DND-41 (cell line): ENCODE measurements at regions not wholly inside any gene's neighbourhood (a gene's known extent, or its start where the extent isn't known, plus 50 kb on each side); places are given as distances from the start of the nearest gene placed in this dataset.

Experiments
- ATAC-seq: fragments of 200-7000 bp; cut with Tn5 transposase; 3 replicates; pipeline ENCODE4 v1.9.1; 2021; ENCODE audit warnings: low read depth; ENCODE audit not compliant: insufficient read depth
- DNase-seq: peaks from one replicate; pipeline ENCODE4 v3.0.0-alpha.2; 2020
- H2AFZ ChIP-seq: 2 replicates; pipeline ENCODE4 v1.6.0; 2012; ENCODE audit warnings: low read depth, low read length
- H3K27ac ChIP-seq: 2 replicates; pipeline ENCODE4 v1.5.1; 2012; ENCODE audit warnings: low read length, inconsistent platforms
- H3K27me3 ChIP-seq: fragments of 200-600 bp; sonication (generic); 2 replicates; pipeline ENCODE4 v1.6.0; 2012; ENCODE audit warnings: low read length, mild to moderate bottlenecking, inconsistent platforms; ENCODE audit not compliant: insufficient read depth, poor library complexity
- H3K36me3 ChIP-seq: 2 replicates; pipeline ENCODE4 v1.5.1; 2012; ENCODE audit warnings: low read length, inconsistent platforms; ENCODE audit not compliant: insufficient read depth
- H3K4me1 ChIP-seq: 2 replicates; pipeline ENCODE4 v1.5.1; 2012; ENCODE audit warnings: mild to moderate bottlenecking, low read length; ENCODE audit not compliant: insufficient read depth
- H3K4me2 ChIP-seq: 2 replicates; pipeline ENCODE4 v1.6.0; 2012; ENCODE audit warnings: mild to moderate bottlenecking, moderate library complexity, low read length, inconsistent platforms; ENCODE audit not compliant: insufficient read depth
- H3K4me3 ChIP-seq, 2 experiments: fragments of 200-600 bp in 1 of 2; shearing (Covaris generic) in 1 of 2; 2 replicates each; pipeline ENCODE4 v1.5.1; 2012 to 2016; ENCODE audit warnings: inconsistent platforms in 2 of 2, low read length in 2 of 2, mild to moderate bottlenecking in 2 of 2, low read depth in 1 of 2, moderate library complexity in 1 of 2
- H3K79me2 ChIP-seq: 2 replicates; pipeline ENCODE4 v1.6.0; 2012; ENCODE audit warnings: low read length, inconsistent platforms; ENCODE audit not compliant: insufficient read depth
- H3K9ac ChIP-seq: 2 replicates; pipeline ENCODE4 v1.6.0; 2012; ENCODE audit warnings: low read depth, mild to moderate bottlenecking, inconsistent platforms, low read length, moderate library complexity
- H3K9me3 ChIP-seq: 2 replicates; pipeline ENCODE4 v1.5.1; 2012; ENCODE audit warnings: low read length, moderate library complexity, mild to moderate bottlenecking, inconsistent platforms; ENCODE audit not compliant: insufficient read depth, severe bottlenecking
- H4K20me1 ChIP-seq: 2 replicates; pipeline ENCODE4 v1.6.0; 2012; ENCODE audit warnings: low read length; ENCODE audit not compliant: insufficient read depth
- CTCF ChIP-seq: IDR thresholded peaks from 2 replicates; pipeline ENCODE4 v1.5.1; 2012; ENCODE audit warnings: borderline replicate concordance, low read length, moderate library complexity, mild to moderate bottlenecking; ENCODE audit not compliant: poor library complexity, severe bottlenecking; ENCODE audit errors: extremely low read depth
- EZH2 ChIP-seq: IDR thresholded peaks from 3 replicates; pipeline ENCODE4 v1.6.1; 2012; ENCODE audit warnings: borderline replicate concordance, low read depth, mild to moderate bottlenecking, moderate library complexity, low read length, inconsistent platforms; ENCODE audit not compliant: severe bottlenecking

- no peaks in the 10 kb centered on the region for H3K4me1 ChIP-seq
- H4K20me1 ChIP-seq: no peaks in the 10 kb centered on the region
- DNase-seq: no peak
- ATAC-seq: no peak
- no peak overlapping the region for H3K4me3 ChIP-seq
- H3K36me3 ChIP-seq: no peaks in the 10 kb centered on the region
- H3K9ac ChIP-seq: no peak overlapping the region
- TF ChIP-seq CTCF (no peak), EZH2 (no peak)
- H3K79me2 ChIP-seq: no peaks in the 10 kb centered on the region
- no peak overlapping the region for H3K4me2 ChIP-seq
- H3K9me3 ChIP-seq: no peaks in the 10 kb centered on the region
- H2AFZ ChIP-seq: no peak overlapping the region
- H3K27ac ChIP-seq: no peak overlapping the region
- peaks cover 2% of the 10 kb centered on the region for H3K27me3 ChIP-seq
These were observed 65.6 kb downstream of the IFI44 start for GRCh38 chr1:78715181-78715661.

- no peak for DNase-seq
- no peaks in the 10 kb centered on the region for H4K20me1 ChIP-seq
These were observed 66.6 kb downstream of the IFI44 start for GRCh38 chr1:78716186-78716585.

GRCh38 chr1:78718566-78718965 lies 68.9 kb downstream of the IFI44 start:
- DNase-seq (no peak), ATAC-seq (no peak)
- H3K9ac ChIP-seq: no peak overlapping the region
- no peak overlapping the region for H3K27ac ChIP-seq
- TF ChIP-seq CTCF: no peak
- no peak for TF ChIP-seq EZH2
- H3K4me2 ChIP-seq: no peak overlapping the region
- H3K4me1 ChIP-seq: no peaks in the 10 kb centered on the region
- H3K36me3 ChIP-seq: no peaks in the 10 kb centered on the region
- no peak overlapping the region for H2AFZ ChIP-seq
- no peak overlapping the region for H3K4me3 ChIP-seq
- no peaks in the 10 kb centered on the region for H4K20me1 ChIP-seq
- peaks cover 2% of the 10 kb centered on the region for H3K27me3 ChIP-seq
- H3K79me2 ChIP-seq: no peaks in the 10 kb centered on the region
- H3K9me3 ChIP-seq: no peaks in the 10 kb centered on the region

More at GRCh38 chr1:78716186-78716585, 66.6 kb downstream of the IFI44 start:
- Histone ChIP-seq H3K4me3 (no peak overlapping the region), H3K79me2 (no peaks in the 10 kb centered on the region), H3K36me3 (no peaks in the 10 kb centered on the region), H3K9me3 (no peaks in the 10 kb centered on the region), H3K4me2 (no peak overlapping the region), H2AFZ (no peak overlapping the region), H3K27ac (no peak overlapping the region), H3K27me3 (peaks cover 2% of the 10 kb centered on the region), H3K4me1 (no peaks in the 10 kb centered on the region), H3K9ac (no peak overlapping the region)
- TF ChIP-seq CTCF (no peak), EZH2 (no peak)
- no peak for ATAC-seq

- ATAC-seq: no peak
These were observed 71.5 kb downstream of the IFI44 start for GRCh38 chr1:78721136-78721535.

More at GRCh38 chr1:78721136-78721535, 71.5 kb downstream of the IFI44 start:
- Histone ChIP-seq H3K27ac (no peak overlapping the region), H3K4me1 (no peaks in the 10 kb centered on the region), H4K20me1 (no peaks in the 10 kb centered on the region), H2AFZ (no peak overlapping the region), H3K9me3 (no peaks in the 10 kb centered on the region), H3K27me3 (peaks cover 2% of the 10 kb centered on the region), H3K9ac (no peak overlapping the region), H3K4me3 (no peak overlapping the region), H3K79me2 (no peaks in the 10 kb centered on the region), H3K36me3 (no peaks in the 10 kb centered on the region), H3K4me2 (no peak overlapping the region)
- no peak for DNase-seq
- TF ChIP-seq EZH2: no peak
- no peak for TF ChIP-seq CTCF
